Body of pancreas (tissue), 4 donors: ENCODE measurements at regions not wholly inside any gene's neighbourhood (a gene's known extent, or its start where the extent isn't known, plus 50 kb on each side); places are given as distances from the start of the nearest gene placed in this dataset.

Experiments
- ATAC-seq: fragments of 150-250 bp; one replicate; pipeline ENCODE4 v1.9.1; 2016
- DNase-seq, 4 donors: peaks; one replicate each; pipeline ENCODE4 v3.0.0-alpha.2; 2019
- H3K27ac ChIP-seq, 4 donors: fragments of 200-600 bp; sonication (generic); 1 replicate in 3 of 4; 2 replicates in 1 of 4; pipeline versions ENCODE4 v1.5.1 to v1.6.1; 2016 to 2019; ENCODE audit warnings: mild to moderate bottlenecking in 1 of 4, mixed read lengths in 1 of 4, moderate library complexity in 1 of 4
- H3K27me3 ChIP-seq, 2 donors: fragments of 200-600 bp; sonication (generic); one replicate each; pipeline ENCODE4 v1.6.0; 2016; ENCODE audit warnings: mild to moderate bottlenecking in 1 of 2
- H3K36me3 ChIP-seq, 2 donors: fragments of 200-600 bp; sonication (generic); replicated peaks in 1 of 2; 2 replicates each; pipeline ENCODE4 v1.5.1; 2016; ENCODE audit warnings: low read depth in 2 of 2; ENCODE audit not compliant: insufficient read depth in 1 of 2
- H3K4me1 ChIP-seq: fragments of 200-600 bp; sonication (generic); one replicate; pipeline ENCODE4 v1.6.0; 2016
- H3K4me3 ChIP-seq, 2 donors: fragments of 200-600 bp; sonication (generic); 1 replicate in 1 of 2; 2 replicates in 1 of 2; pipeline ENCODE4 v1.5.1; 2016 to 2019
- H3K9me3 ChIP-seq, 3 donors: fragments of 200-600 bp; sonication (generic); 1 replicate in 2 of 3; 2 replicates in 1 of 3; pipeline ENCODE4 v1.5.1; 2016
- POLR2A ChIP-seq, 3 donors: fragments of 450-650 bp; IDR thresholded peaks; one replicate each; pipeline ENCODE4 v1.6.1; 2016; ENCODE audit warnings: antibody characterized with exemption in 3 of 3, mild to moderate bottlenecking in 2 of 3
- WGBS, 2 donors: methylation state at CpG; one replicate each; pipeline ENCODE4 v1.1.5; 2017; 5-methylcytosine and 5-hydroxymethylcytosine counted together
- intact Hi-C: fragments of 100-400 bp; cut with DNase I; formaldehyde crosslinking; loops from one replicate; pipeline ENCODE4 v1.15.1; 2023
- TF ChIP-seq, protein P1 (sequence below), 7 experiments: fragments of 450-650 bp in 4 of 7; fragments of 200-600 bp in 3 of 7; sonication (generic) in 3 of 7; IDR thresholded peaks; one replicate each; pipeline ENCODE4 v1.5.1; 2016 to 2019; ENCODE audit warnings: antibody characterized with exemption in 7 of 7

DNA sequence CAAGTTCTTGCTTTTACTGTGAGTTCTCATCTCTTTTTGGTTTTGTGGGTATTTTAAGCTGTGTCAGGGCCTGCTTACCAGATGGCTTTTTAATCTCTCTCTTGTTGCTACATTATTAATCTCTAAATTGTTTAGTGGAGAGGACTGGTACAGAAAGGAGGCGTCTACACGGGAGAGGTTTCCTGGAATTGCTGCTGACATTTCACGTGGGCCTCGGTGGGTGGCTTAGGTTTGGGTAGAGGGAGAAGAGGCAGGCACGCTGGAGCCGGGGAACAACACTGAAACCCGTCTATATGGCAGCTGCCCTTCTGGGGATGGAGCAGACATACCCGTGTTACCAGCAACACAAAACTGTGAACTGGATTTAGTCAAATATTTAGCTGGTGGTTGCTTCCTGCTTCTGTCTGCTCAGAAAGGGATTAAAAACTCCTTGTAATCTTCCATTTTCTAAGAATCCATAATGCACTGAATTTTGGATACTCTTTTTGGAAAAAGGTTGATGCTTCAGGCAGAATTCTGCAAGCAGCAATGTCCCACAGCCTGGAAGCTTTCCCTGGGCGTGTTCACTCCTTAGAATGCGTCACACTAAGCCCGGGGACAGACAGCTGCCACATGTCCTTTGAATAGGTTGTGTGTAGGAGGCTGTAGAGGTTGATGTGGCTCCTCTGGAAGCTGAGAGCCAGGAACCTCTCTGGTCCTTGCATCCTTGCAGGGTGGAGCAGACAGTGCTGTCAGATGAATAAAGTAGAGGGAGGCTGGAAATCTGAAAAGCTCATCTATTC lies 199.8 kb upstream of the GATB start:
- no peak for DNase-seq
- ATAC-seq: no peak
- Histone ChIP-seq H3K4me3 (no peak overlapping the region), H3K4me1 (no peaks in the 10 kb centered on the region), H3K27me3 (no peaks in the 10 kb centered on the region), H3K36me3 (no peaks in the 10 kb centered on the region), H3K27ac (no peak overlapping the region), H3K9me3 (no peaks in the 10 kb centered on the region)
- intact Hi-C loops: no loop called here
- TF ChIP-seq, protein P1, sequence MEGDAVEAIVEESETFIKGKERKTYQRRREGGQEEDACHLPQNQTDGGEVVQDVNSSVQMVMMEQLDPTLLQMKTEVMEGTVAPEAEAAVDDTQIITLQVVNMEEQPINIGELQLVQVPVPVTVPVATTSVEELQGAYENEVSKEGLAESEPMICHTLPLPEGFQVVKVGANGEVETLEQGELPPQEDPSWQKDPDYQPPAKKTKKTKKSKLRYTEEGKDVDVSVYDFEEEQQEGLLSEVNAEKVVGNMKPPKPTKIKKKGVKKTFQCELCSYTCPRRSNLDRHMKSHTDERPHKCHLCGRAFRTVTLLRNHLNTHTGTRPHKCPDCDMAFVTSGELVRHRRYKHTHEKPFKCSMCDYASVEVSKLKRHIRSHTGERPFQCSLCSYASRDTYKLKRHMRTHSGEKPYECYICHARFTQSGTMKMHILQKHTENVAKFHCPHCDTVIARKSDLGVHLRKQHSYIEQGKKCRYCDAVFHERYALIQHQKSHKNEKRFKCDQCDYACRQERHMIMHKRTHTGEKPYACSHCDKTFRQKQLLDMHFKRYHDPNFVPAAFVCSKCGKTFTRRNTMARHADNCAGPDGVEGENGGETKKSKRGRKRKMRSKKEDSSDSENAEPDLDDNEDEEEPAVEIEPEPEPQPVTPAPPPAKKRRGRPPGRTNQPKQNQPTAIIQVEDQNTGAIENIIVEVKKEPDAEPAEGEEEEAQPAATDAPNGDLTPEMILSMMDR (IDR thresholded peaks at IDR 0.05): no peak
- no peak for TF ChIP-seq POLR2A (IDR thresholded peaks at IDR 0.05)
- WGBS, 2 donors: 73 to 74% methylated on average over 11 of the region's 11 CpGs

DNA sequence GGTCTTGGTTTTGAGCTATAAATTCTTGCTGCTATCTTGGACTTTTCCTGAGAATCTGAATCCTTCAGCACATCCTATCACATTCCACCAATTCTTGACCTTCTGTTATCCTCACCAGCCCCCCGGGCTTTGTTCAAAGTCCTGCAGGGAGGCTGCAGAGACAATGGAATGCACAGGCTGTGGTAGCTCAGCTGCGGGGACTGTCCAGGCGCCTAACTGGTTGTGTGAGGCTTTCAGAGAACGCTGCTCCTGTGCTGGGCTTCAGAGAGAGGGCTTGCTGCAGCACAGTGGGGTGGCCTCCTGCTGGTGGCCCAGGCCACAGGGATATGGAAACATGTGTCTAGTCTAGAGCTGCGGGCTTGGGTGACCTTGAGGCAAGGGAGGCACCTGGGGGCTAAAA lies 196.3 kb upstream of the GATB start:
- intact Hi-C loops: no loop called here
- no peak for TF ChIP-seq POLR2A (IDR thresholded peaks at IDR 0.05)
- TF ChIP-seq, protein P1 (IDR thresholded peaks at IDR 0.05): no peak
- 17 to 33% methylated on average over 5 of the region's 5 CpGs for WGBS, 2 donors
- no peaks in the 10 kb centered on the region for H3K4me1 ChIP-seq
- no peaks in the 10 kb centered on the region for H3K9me3 ChIP-seq
- no peak overlapping the region for H3K4me3 ChIP-seq
- H3K36me3 ChIP-seq: no peaks in the 10 kb centered on the region
- ATAC-seq (no peak), DNase-seq (no peak)
- H3K27me3 ChIP-seq: no peaks in the 10 kb centered on the region
- no peak overlapping the region for H3K27ac ChIP-seq

DNA sequence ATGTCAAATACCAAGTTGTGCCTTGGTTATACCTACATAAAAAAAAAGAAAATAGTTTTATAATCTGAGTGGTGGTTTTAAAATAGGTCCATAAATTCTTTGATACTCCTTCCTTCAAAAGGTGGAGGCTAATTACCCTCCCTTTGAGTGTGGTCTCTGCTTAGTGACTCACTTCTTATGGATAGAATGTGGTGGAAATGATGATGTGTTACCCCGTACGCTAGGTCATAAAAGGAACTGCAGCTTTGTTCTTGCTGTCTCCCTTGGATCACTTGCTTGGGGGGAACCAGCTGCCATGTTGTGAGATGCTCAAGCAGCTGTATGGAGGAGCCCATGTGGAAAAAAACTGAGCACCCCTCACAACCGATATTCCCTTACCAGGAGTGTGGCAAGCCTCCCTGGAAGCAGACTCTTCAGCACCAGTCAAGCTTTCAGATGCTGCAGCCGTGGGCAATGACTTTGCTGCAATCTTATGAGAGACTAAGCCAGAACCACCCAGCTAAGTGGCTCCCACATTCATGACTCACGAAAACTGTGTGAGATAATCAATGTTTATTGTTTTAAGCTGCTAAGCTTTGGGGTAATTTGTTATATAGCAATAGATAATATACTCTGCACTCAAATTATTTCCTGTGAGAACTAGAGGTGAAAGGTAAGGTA lies 195.0 kb upstream of the GATB start:
- no peaks in the 10 kb centered on the region for H3K4me1 ChIP-seq
- H3K9me3 ChIP-seq: no peaks in the 10 kb centered on the region
- intact Hi-C loops: no loop called here
- WGBS, 2 donors: 75 to 82% methylated on average over 5 of the region's 5 CpGs
- H3K36me3 ChIP-seq: no peaks in the 10 kb centered on the region
- H3K27ac ChIP-seq: no peak overlapping the region
- H3K4me3 ChIP-seq: no peak overlapping the region
- ATAC-seq: no peak
- DNase-seq: no peak
- H3K27me3 ChIP-seq: no peaks in the 10 kb centered on the region
- TF ChIP-seq POLR2A (IDR thresholded peaks at IDR 0.05): no peak
- TF ChIP-seq, protein P1 (IDR thresholded peaks at IDR 0.05): no peak

DNA sequence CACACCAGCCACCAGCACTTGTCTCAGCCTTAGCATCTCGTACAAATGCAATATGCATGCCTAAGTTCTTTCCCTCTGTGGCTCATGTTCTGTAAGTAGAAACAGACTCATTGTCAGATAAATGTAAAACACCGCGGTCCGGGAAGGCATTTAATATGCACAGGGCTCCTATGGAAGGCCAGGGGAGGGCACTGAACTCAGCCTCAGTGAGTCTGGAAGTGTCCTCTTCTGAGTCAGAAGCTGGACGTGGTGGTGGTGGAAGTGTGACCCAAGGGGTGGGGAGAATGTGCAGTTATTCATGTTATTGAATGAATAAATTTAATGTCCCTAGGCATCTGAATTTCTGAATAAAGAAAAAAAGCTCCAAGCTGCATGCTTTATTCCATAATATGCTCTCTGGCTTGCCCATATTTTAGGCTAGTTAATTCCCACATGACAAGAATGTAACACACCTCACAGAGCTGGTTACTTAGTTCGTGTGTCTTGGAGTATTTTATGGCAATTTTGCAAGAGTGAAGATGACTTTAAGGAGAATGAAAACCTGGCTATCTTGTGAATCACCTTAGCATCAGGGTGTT lies 193.1 kb upstream of the GATB start:
- Histone ChIP-seq H3K36me3 (no peaks in the 10 kb centered on the region), H3K27ac (no peak overlapping the region), H3K4me3 (no peak overlapping the region), H3K4me1 (no peaks in the 10 kb centered on the region), H3K27me3 (no peaks in the 10 kb centered on the region), H3K9me3 (no peaks in the 10 kb centered on the region)
- intact Hi-C loops: no loop called here
- ATAC-seq (no peak), DNase-seq (no peak)
- 50 to 66% methylated on average over 6 of the region's 6 CpGs for WGBS, 2 donors
- no peak for TF ChIP-seq POLR2A (IDR thresholded peaks at IDR 0.05)
- TF ChIP-seq, protein P1 (IDR thresholded peaks at IDR 0.05): no peak
